Caco-2 (cell line): ENCODE measurements at regions not wholly inside any gene's neighbourhood (a gene's known extent, or its start where the extent isn't known, plus 50 kb on each side); places are given as distances from the start of the nearest gene placed in this dataset.
"Not testable (repeated sequence)": the region's sequence is repeated elsewhere in the genome, so short reads cannot be mapped to it uniquely, and the experiment has no call there.

Experiments
- BruUV-seq: library from RNA; stranded (reverse); fragments of 400-500 nt; replicated peaks from 2 replicates; lab custom pipeline; 2021; lab: Mats Ljungman, UMichigan
- CTCF ChIA-PET: fragments of 300-600 bp; sonication (Branson Sonifier 250); formaldehyde crosslinking; loops from one replicate; lab custom pipeline; 2022; ENCODE audit warnings: antibody characterized with exemption; lab: Charles Lee
- POLR2A ChIA-PET: fragments of 300-600 bp; sonication (Branson Sonifier 250); formaldehyde crosslinking; loops from one replicate; lab custom pipeline; 2022; ENCODE audit warnings: antibody characterized with exemption; lab: Charles Lee
- DNase-seq, 2 experiments: peaks; one replicate each; pipeline versions ENCODE4 v3.0.0 to v3.0.0-alpha.2; 2020 to 2022
- H3K27me3 ChIP-seq: replicated peaks from 2 replicates; pipeline ENCODE4 v1.6.0; 2011; ENCODE audit warnings: low read length; ENCODE audit not compliant: control insufficient read depth, insufficient read depth
- H3K36me3 ChIP-seq: 2 replicates; pipeline ENCODE4 v1.5.1; 2011; ENCODE audit warnings: low read length; ENCODE audit not compliant: control insufficient read depth, insufficient read depth
- H3K4me1 ChIP-seq: fragments of 250-450 bp; sonication (Bioruptor Pico); 2 replicates; pipeline ENCODE4 v1.5.1; 2020; ENCODE audit warnings: mild to moderate bottlenecking
- H3K4me3 ChIP-seq: 2 replicates; pipeline ENCODE4 v1.5.1; 2011; ENCODE audit warnings: low read depth, mild to moderate bottlenecking, control low read depth, low read length
- H3K9me3 ChIP-seq: fragments of 250-450 bp; sonication (Bioruptor Pico); 2 replicates; pipeline ENCODE4 v1.5.1; 2020; ENCODE audit warnings: mild to moderate bottlenecking, moderate library complexity
- H3K27ac Mint-ChIP-seq: one replicate; pipeline ENCODE4 v1.8.0; 2022; ENCODE audit warnings: mixed read lengths; ENCODE audit not compliant: unreplicated experiment
- H3K27me3 Mint-ChIP-seq: one replicate; pipeline ENCODE4 v1.8.0; 2022; ENCODE audit warnings: mixed read lengths; ENCODE audit not compliant: insufficient read depth, unreplicated experiment
- H3K36me3 Mint-ChIP-seq: one replicate; pipeline ENCODE4 v1.8.0; 2022; ENCODE audit warnings: mild to moderate bottlenecking, mixed read lengths; ENCODE audit not compliant: insufficient read depth, unreplicated experiment
- H3K4me1 Mint-ChIP-seq: one replicate; pipeline ENCODE4 v1.8.0; 2022; ENCODE audit warnings: low read depth, mixed read lengths; ENCODE audit not compliant: unreplicated experiment
- H3K4me3 Mint-ChIP-seq: one replicate; pipeline ENCODE4 v1.8.0; 2022; ENCODE audit warnings: mild to moderate bottlenecking, moderate library complexity, mixed read lengths; ENCODE audit not compliant: unreplicated experiment
- H3K9me3 Mint-ChIP-seq: one replicate; pipeline ENCODE4 v1.8.0; 2022; ENCODE audit warnings: mixed read lengths; ENCODE audit not compliant: unreplicated experiment
- intact Hi-C: fragments of 100-400 bp; cut with micrococcal nuclease; formaldehyde crosslinking; loops from one replicate; pipeline ENCODE4 v1.10.0; 2022; ENCODE audit not compliant: unreplicated experiment
- TF ChIP-seq, protein P1 (sequence below), 2 experiments: fragments of 200-600 bp in 1 of 2; IDR thresholded peaks; 1 replicate in 1 of 2; 2 replicates in 1 of 2; pipeline versions ENCODE4 v1.5.1 to v1.8.0; 2011 to 2022; ENCODE audit warnings: antibody characterized with exemption in 1 of 2, control low read depth in 1 of 2, inconsistent platforms in 1 of 2, low read depth in 1 of 2, low read length in 1 of 2, mild to moderate bottlenecking in 1 of 2, moderate library complexity in 1 of 2; ENCODE audit not compliant: insufficient read depth in 1 of 2, severe bottlenecking in 1 of 2, unreplicated experiment in 1 of 2

DNA sequence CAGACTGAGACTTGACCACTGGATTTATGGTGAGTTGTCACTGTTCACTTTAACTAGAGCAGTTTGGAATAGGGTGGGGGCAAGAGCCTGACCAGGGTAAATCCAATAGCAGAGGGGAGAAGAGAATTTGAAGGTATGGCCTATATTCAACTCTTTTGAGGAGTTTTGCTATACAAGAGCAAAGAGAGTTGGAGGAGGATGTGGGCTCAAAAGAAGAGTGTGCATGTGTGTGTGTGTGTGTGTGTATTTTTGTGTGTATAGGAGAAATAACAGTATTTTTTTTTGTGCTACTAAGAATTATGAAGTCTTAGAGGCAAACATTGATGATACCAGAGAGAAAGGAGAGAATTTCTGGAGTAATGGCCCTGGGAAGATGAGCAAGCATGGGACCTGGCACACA, 164.8 kb upstream of the JUN start:
- CTCF ChIA-PET = no interaction called here
- intact Hi-C loops = no loop called here
- Mint-ChIP-seq H3K4me1 (no peaks in the 10 kb centered on the region), H3K9me3 (no peaks in the 10 kb centered on the region), H3K4me3 (no peak overlapping the region), H3K27ac (no peak overlapping the region), H3K27me3 (no peaks in the 10 kb centered on the region), H3K36me3 (no peaks in the 10 kb centered on the region)
- Histone ChIP-seq H3K36me3 (no peaks in the 10 kb centered on the region), H3K27me3 (no peaks in the 10 kb centered on the region), H3K4me3 (no peak overlapping the region), H3K9me3 (no peaks in the 10 kb centered on the region), H3K4me1 (no peaks in the 10 kb centered on the region)
- POLR2A ChIA-PET = no interaction called here
- no TSS peak for BruUV-seq
- TF ChIP-seq, protein P1, sequence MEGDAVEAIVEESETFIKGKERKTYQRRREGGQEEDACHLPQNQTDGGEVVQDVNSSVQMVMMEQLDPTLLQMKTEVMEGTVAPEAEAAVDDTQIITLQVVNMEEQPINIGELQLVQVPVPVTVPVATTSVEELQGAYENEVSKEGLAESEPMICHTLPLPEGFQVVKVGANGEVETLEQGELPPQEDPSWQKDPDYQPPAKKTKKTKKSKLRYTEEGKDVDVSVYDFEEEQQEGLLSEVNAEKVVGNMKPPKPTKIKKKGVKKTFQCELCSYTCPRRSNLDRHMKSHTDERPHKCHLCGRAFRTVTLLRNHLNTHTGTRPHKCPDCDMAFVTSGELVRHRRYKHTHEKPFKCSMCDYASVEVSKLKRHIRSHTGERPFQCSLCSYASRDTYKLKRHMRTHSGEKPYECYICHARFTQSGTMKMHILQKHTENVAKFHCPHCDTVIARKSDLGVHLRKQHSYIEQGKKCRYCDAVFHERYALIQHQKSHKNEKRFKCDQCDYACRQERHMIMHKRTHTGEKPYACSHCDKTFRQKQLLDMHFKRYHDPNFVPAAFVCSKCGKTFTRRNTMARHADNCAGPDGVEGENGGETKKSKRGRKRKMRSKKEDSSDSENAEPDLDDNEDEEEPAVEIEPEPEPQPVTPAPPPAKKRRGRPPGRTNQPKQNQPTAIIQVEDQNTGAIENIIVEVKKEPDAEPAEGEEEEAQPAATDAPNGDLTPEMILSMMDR (IDR thresholded peaks at IDR 0.05; ENCODE audit: insufficient read depth in 1 of 2, low read depth in 1 of 2, low read length in 1 of 2, severe bottlenecking in 1 of 2, unreplicated experiment in 1 of 2) = no peak
- DNase-seq = no peak

- ChIA-PET POLR2A (no interaction called here), CTCF (no interaction called here)
- TF ChIP-seq, protein P1 (IDR thresholded peaks at IDR 0.05; ENCODE audit: insufficient read depth in 1 of 2, low read depth in 1 of 2, low read length in 1 of 2, severe bottlenecking in 1 of 2, unreplicated experiment in 1 of 2) = no peak
- peaks cover 9% of the 10 kb centered on the region; the same call in 1 of the 2 replicates for H3K4me1 ChIP-seq
- Mint-ChIP-seq H3K4me3 (no peak overlapping the region), H3K4me1 (peaks cover 10% of the 10 kb centered on the region), H3K27me3 (no peaks in the 10 kb centered on the region), H3K36me3 (no peaks in the 10 kb centered on the region), H3K9me3 (no peaks in the 10 kb centered on the region), H3K27ac (no peak overlapping the region)
- H3K36me3 ChIP-seq = no peaks in the 10 kb centered on the region
- H3K27me3 ChIP-seq = no peaks in the 10 kb centered on the region
- H3K4me3 ChIP-seq = no peak overlapping the region
- BruUV-seq = no TSS peak
- DNase-seq = no peak
- intact Hi-C loops = no loop called here
- H3K9me3 ChIP-seq = no peaks in the 10 kb centered on the region
Measured at GRCh38 chr1:58949551-58950220, 165.8 kb upstream of the JUN start.

GRCh38 chr1:58950897-58951296, 167.1 kb upstream of the JUN start:
- no peaks in the 10 kb centered on the region for H3K36me3 Mint-ChIP-seq
- H3K27me3 Mint-ChIP-seq = no peaks in the 10 kb centered on the region
- no TSS peak for BruUV-seq
- Histone ChIP-seq H3K4me1 (peaks cover 14% of the 10 kb centered on the region; the same call in 1 of the 2 replicates), H3K27me3 (no peaks in the 10 kb centered on the region), H3K9me3 (no peaks in the 10 kb centered on the region), H3K36me3 (no peaks in the 10 kb centered on the region), H3K4me3 (no peak overlapping the region)
- H3K4me1 Mint-ChIP-seq = peaks cover 19% of the 10 kb centered on the region
- intact Hi-C loops = no loop called here
- CTCF ChIA-PET = no interaction called here
- no peak overlapping the region for H3K27ac Mint-ChIP-seq
- TF ChIP-seq, protein P1 (IDR thresholded peaks at IDR 0.05; ENCODE audit: insufficient read depth in 1 of 2, low read depth in 1 of 2, low read length in 1 of 2, severe bottlenecking in 1 of 2, unreplicated experiment in 1 of 2) = no peak
- no peak for DNase-seq
- H3K9me3 Mint-ChIP-seq = no peaks in the 10 kb centered on the region
- no peak overlapping the region for H3K4me3 Mint-ChIP-seq
- POLR2A ChIA-PET = no interaction called here

- H3K27me3 ChIP-seq, BruUV-seq, H3K9me3 Mint-ChIP-seq, H3K36me3 ChIP-seq, H3K4me3 ChIP-seq, H3K27ac Mint-ChIP-seq, H3K4me3 Mint-ChIP-seq, H3K36me3 Mint-ChIP-seq, intact Hi-C loops, POLR2A ChIA-PET, DNase-seq, H3K27me3 Mint-ChIP-seq, H3K9me3 ChIP-seq: not testable (repeated sequence)
- peaks cover 26% of the 10 kb centered on the region for H3K4me1 Mint-ChIP-seq
- CTCF ChIA-PET = interaction anchor here (0.6 kb wide), 1 partner anchor 1771 kb away, joined by 3 read pairs; no protein-coding TSS in a partner anchor
- H3K4me1 ChIP-seq = peaks cover 14% of the 10 kb centered on the region; the same call in 1 of the 2 replicates
Measured at GRCh38 chr1:58953951-58954350, 170.1 kb upstream of the JUN start.

- POLR2A ChIA-PET, CTCF ChIA-PET, H3K9me3 Mint-ChIP-seq, DNase-seq, H3K27me3 ChIP-seq, intact Hi-C loops, H3K4me1 Mint-ChIP-seq, H3K4me1 ChIP-seq, H3K27me3 Mint-ChIP-seq, H3K9me3 ChIP-seq, BruUV-seq, H3K4me3 ChIP-seq, H3K4me3 Mint-ChIP-seq, H3K36me3 Mint-ChIP-seq, H3K27ac Mint-ChIP-seq, H3K36me3 ChIP-seq: not testable (repeated sequence)
Measured at GRCh38 chr1:58963287-58963686, 179.4 kb upstream of the JUN start.
